IPS DF 4.7 (cell line): ENCODE measurements at regions not wholly inside any gene's neighbourhood (a gene's known extent, or its start where the extent isn't known, plus 50 kb on each side); places are given as distances from the start of the nearest gene placed in this dataset.

ENCODE experiments used
- DNase-seq: peaks from one replicate; pipeline ENCODE4 v3.0.0-alpha.2; 2013; ENCODE audit warnings: low spot score; ENCODE audit errors: extremely low read depth

GRCh38 chr16:85989863-85990643, 91.1 kb downstream of the IRF8 start:
- no peak for DNase-seq

DNA sequence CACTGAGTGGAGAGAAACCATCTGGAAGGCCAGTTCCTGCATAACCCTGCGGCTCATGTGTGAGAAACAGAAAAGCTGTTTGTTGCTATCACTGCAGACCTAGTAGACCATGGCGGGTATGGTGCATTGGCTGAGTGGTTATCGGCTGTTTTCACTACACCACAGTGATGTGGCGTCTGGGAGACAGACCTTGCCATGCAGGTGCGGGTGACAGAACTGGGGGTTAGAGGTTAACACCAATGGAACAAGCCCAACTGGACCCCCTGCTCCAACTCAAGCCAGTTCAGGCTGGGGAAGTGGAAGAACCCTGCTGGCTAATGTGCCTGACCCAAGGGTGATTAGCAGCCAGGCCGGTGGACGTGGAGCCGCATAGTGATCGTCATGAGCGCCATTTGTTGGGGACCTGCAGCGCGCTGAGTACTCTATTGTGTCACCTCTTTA, 91.9 kb downstream of the IRF8 start:
- no peak for DNase-seq

- DNase-seq = no peak
Observed at GRCh38 chr16:85991425-85991824, 92.5 kb downstream of the IRF8 start.

DNA sequence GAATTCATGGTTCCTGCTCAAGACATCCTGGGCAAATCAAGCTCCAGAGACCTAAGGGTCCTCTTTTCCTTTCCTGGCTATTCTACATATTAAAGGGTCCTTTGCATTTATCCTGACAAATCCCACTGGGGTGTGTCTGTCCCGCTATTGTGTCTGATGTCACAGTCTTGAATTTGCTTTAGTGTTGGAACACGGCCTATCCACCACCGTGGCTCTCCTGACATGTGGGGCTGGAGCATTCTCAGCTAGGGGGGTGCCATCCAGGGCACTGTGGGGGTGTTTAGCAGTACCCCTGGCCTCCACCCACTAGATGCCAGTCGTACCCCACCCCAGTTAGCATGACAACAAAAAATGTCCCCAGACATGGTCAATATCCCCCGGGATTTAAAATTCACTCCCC, 92.9 kb downstream of the IRF8 start:
- no peak for DNase-seq

GRCh38 chr16:85992359-85992758, 93.4 kb downstream of the IRF8 start:
- no peak for DNase-seq

DNA sequence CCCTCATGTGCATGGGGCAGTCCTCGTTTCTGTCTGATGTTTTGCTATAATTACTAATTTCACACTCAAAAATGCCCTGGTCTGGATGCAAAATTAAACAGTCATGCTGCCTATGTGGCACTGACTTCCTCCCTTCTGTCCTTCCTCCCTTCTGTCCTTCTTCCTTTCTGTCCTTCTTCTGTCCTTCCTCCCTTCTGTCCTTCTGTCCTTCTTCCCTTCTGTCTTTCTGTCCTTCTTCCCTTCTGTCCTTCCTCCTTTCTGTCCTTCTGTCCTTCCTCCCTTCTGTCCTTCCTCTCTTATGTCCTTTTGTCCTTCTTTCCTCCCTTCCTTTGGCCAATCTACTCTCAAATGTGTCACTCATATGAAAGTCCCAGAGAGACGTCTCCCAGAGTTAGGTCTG, 93.8 kb downstream of the IRF8 start:
- no peak for DNase-seq

DNA sequence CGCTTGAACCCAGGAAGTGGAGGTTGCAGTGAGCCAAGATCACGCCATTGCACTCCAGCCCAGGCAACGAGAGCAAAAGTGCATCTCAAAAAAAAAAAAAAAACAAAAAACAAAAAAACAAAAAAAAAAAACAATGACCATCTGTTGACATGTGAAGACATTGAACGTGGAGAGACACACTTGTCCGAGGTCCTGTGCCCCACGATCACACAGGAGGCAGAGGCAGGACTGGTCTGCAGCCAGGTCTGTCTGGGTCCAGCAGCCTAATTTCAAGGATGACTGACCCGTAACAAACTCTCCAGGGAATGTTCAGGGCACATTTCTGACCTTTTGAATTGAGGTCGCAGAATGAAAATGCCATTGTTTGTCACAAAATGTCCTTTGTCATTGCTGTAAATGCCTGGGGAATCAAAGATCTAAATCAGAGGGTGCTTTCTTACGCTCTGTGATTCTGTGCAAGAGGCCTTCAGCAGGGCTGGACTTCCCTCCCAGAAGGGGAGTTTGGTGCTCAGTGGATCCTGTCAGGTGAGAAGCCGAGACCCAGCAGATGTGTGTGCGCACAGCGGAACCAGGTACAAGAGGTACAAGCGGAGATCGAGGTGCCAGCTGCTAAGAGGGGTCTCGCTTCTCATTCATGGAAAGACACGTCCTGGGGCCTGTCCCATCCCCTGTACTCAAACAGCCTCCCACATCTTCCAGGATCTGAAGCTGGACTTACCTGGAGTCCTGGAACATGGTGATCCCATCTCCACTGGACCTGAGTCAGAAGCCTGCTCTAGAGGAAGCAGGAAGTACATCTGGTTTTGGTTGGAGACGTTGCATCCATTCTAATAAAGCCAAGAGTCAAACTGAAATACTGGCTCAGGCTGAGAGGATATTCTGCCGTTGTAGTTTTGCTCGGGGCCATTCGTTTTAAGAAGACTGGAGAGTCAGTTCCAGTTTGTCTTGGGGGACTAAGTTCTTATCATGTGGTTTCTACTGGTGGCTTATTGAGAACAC, 95.8 kb downstream of the IRF8 start:
- no peak for DNase-seq

DNA sequence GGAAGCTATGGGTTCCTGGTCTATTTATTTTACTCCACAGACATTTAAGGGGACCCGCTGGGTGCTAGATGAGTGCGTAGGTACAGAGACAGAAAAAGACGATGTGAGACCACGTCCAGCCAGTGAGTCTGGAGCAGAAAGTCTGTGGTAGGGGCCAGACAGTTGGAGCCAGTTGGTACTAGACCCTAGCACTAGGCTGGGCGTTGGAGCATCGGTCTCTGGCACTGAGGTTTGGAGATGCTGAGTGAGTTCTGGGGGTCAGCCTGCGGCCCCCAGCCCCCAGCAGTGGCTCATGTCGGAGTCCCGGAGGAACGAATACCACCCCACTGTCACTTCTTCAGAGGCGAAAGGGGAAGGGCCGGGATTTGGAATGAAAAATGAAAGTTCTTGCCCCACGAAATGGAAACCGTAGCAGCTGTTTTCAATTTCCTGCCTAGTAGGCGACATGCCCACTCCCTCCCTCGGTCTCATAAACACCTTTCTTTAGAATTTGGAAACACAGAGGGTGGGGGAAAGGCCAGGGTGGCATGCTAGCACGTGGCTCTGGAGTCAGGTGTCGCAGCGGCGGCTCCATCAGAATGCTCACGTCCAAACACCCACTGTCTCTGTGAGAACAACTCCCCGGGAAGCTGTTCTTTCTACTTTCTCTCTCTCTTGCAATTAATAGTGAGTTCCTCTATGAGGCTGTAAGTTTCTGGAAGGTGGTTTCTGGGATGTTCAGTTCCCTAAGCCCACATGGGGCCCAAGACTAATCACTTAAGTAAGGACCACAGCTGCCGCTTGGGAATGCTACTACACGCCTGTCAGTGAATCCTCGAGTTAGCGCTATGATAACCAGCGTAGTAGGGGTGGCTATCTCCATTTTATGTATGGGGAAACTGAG, 96.8 kb downstream of the IRF8 start:
- DNase-seq = no peak

GRCh38 chr16:85996843-85997242, 97.9 kb downstream of the IRF8 start:
- no peak for DNase-seq

DNA sequence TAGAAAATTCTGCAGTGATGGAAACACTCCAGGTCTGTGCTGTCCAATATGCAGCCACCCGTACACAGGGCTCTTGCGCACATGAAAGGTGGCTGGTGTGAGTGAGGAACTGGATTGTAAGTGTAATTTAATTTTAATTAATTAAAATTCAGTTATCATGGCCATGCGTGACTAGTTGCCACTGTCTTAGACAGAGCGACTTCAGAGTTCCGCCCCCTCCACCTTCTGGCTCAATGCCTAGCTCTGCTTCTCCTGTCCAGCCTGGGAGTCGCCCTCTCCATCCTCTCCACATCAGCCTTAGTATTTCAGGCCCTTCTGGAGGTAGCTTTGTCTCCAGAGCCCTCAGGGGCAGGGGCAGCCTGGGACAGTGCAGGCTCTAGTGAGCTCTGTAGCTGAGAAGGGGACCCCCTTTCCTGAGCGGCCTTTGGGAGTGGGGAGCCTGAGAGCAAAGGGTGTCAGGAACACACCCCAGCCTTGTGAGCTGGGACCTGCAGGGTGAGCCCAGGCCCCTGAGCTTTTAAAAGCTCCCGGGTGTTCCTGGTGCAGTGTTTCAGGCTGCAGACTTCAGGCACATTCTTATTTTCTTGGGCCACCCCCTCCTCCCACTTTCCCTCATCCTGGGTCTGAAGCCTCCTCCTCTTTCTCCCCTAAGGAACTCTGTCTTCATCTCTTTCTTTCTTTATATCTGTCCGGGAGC, 99.4 kb downstream of the IRF8 start:
- DNase-seq = no peak

DNA sequence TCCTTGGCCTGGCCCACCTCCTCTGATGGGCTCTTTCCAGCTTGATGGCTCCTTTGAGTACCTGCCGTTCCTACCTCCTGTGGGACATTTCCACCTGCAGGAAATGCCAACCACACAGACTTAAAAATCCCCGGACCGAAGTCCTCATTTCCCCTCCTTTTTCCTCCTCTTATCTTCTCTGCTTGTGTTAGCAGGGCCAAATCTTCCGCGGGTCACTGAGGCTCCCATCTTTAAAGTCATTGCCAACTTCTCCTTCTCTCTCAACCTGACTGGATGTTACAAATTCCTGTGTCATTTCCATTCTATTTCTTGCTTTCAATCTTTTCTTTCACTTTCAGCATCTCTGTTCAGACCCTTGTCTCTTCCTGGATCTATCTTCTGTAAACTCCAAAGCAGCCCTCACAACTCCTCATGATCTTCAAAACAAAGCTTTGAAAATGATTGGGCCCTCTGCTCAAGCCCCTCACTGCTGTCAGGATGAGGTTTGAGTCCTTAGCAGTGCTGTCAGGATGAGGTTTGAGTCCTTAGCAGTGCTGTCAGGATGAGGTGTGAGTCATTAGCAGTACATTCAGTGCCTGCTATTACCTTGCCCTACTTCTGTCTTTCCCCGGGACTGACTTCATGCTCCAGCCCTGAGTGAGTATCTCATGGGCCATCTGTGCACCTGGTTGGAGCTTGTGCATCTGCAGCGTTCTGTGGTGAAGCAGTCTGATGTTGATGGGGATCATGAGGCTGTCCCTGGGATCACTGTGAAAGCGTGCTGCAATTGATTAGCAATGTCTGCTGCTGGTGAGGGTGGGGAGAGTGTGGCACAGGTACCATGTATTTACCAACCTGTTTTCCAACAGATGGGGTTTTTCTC, 100.1 kb downstream of the IRF8 start:
- DNase-seq = no peak

DNA sequence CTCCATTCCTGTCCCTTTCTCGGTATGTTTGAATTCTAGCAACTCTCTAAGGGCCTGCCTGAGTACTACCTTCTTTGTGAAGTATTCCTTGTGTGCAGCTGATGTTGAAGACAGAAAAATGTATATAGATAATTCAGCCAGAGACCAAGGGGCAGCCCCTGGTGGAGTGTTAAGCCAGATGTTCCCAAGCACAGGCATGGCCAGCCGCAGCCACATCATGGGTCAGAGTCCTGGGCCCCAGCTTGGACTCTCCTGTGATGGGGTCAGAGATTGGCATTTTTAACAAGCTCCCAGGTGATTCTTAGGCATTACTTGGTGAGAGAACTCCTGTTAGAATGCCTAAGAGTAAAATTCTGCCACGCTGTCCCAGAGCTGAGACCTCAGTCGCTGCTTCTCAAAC, 100.8 kb downstream of the IRF8 start:
- DNase-seq = no peak

- DNase-seq = no peak
Observed at GRCh38 chr16:86002178-86002900, 103.4 kb downstream of the IRF8 start.

GRCh38 chr16:86007524-86007923, 108.6 kb downstream of the IRF8 start:
- no peak for DNase-seq

DNA sequence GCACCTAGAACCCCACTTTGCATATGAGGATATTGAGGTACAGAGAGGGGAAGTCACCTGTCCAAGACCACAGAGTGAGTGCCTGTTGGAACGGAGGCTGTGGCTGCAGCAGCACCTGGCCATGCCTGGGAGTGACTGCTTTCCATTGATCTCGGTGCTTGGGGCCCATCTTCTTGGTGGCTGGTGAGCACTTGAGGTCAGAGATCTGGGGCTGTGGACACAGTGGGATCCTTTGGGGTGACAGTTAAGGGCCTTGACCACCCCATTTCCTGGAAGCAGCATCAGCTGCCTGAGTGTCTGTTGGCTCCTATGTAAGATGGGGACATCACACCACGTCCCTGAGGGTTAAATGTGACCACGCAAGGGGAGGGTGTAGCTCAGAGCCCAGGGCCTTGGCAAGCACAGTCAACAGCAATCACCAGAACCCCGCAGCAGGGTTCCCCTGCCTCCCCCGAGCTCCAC, 111.7 kb downstream of the IRF8 start:
- DNase-seq = no peak

- DNase-seq = no peak
Observed at GRCh38 chr16:86011532-86011931, 112.6 kb downstream of the IRF8 start.

GRCh38 chr16:86012221-86012620, 113.3 kb downstream of the IRF8 start:
- no peak for DNase-seq

- no peak for DNase-seq
Observed at GRCh38 chr16:86013867-86014266, 114.9 kb downstream of the IRF8 start.

DNA sequence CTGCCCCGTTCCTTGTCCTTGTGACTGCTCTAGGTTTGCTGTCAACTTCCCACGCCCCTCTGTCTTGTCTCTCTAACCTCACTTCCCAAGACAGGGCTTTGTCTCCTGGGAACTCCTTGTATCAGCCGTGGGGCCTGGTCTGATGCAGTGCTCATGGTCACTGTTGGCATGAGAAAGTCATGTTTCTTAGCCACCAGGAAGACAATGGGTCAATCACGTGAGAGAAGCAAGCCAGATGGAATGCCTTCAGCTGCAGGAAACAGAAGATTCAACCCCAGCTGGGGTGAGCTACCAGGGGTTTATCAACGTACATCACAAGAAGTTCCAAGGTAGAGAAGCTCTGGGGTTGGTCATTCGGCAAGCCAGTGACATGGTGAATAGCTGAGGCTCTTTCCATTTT, 116.6 kb downstream of the IRF8 start:
- no peak for DNase-seq
